Mammary epithelial cell (primary cell): ENCODE measurements at regions not wholly inside any gene's neighbourhood (a gene's known extent, or its start where the extent isn't known, plus 50 kb on each side); places are given as distances from the start of the nearest gene placed in this dataset.

ENCODE experiments used
- EZH2 ChIP-seq: IDR thresholded peaks from 2 replicates; pipeline ENCODE4 v1.6.1; 2012; ENCODE audit warnings: low read length, inconsistent platforms, borderline replicate concordance
- TF ChIP-seq, protein P1 (sequence below), 2 donors: IDR thresholded peaks in 1 of 2; conservative IDR thresholded peaks in 1 of 2; 2 replicates each; pipeline ENCODE4 v1.5.1; 2011 to 2012; ENCODE audit warnings: inconsistent platforms in 2 of 2, low read length in 2 of 2, mild to moderate bottlenecking in 2 of 2, control low read depth in 1 of 2, low read depth in 1 of 2; ENCODE audit not compliant: insufficient read depth in 1 of 2; ENCODE audit errors: extremely low read depth in 1 of 2

DNA sequence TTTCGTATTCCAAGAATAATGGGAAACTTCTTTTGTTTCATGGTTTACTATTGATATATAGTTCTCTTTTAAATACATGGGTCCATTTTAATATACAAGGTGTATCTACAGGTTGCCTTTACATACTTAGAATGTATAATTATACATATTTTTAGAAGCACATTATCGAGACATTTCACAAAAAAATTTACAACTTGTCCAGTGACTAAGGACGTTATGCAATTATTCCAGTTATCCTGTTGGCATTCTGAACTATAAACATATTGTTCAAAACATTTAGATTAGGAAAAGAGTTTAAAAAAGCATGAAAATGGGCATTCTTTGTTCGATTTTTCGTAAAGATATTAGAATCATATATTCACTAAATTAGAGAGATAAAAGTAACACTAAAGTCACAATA is 344.6 kb upstream of the TMEFF2 start:
- TF ChIP-seq, protein P1, sequence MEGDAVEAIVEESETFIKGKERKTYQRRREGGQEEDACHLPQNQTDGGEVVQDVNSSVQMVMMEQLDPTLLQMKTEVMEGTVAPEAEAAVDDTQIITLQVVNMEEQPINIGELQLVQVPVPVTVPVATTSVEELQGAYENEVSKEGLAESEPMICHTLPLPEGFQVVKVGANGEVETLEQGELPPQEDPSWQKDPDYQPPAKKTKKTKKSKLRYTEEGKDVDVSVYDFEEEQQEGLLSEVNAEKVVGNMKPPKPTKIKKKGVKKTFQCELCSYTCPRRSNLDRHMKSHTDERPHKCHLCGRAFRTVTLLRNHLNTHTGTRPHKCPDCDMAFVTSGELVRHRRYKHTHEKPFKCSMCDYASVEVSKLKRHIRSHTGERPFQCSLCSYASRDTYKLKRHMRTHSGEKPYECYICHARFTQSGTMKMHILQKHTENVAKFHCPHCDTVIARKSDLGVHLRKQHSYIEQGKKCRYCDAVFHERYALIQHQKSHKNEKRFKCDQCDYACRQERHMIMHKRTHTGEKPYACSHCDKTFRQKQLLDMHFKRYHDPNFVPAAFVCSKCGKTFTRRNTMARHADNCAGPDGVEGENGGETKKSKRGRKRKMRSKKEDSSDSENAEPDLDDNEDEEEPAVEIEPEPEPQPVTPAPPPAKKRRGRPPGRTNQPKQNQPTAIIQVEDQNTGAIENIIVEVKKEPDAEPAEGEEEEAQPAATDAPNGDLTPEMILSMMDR (conservative IDR thresholded peaks at IDR 0.05 in 1 of 2, IDR thresholded peaks at IDR 0.05 in 1 of 2; ENCODE audit: extremely low read depth in 1 of 2, insufficient read depth in 1 of 2, low read depth in 1 of 2, low read length in 2 of 2): no peak
- no peak for TF ChIP-seq EZH2
